Neural crest cell (in vitro differentiated cells): ENCODE measurements at regions not wholly inside any gene's neighbourhood (a gene's known extent, or its start where the extent isn't known, plus 50 kb on each side); places are given as distances from the start of the nearest gene placed in this dataset.

Experiments used
- DNase-seq: peaks from one replicate; pipeline ENCODE4 v3.0.0; 2021; ENCODE audit warnings: low read depth, mixed read lengths, low spot score
- H3K27ac Mint-ChIP-seq: one replicate; pipeline ENCODE4 v1.8.0; 2021; ENCODE audit warnings: mild to moderate bottlenecking, mixed read lengths; ENCODE audit not compliant: unreplicated experiment
- H3K27me3 Mint-ChIP-seq: 2 replicates; pipeline ENCODE4 v1.8.0; 2021; ENCODE audit warnings: low read depth, mild to moderate bottlenecking, mixed read lengths
- H3K36me3 Mint-ChIP-seq: 2 replicates; pipeline ENCODE4 v1.8.0; 2021; ENCODE audit warnings: low read depth, mild to moderate bottlenecking, mixed read lengths
- H3K4me1 Mint-ChIP-seq: 2 replicates; pipeline ENCODE4 v1.8.0; 2021; ENCODE audit warnings: mixed read lengths
- H3K4me3 Mint-ChIP-seq: one replicate; pipeline ENCODE4 v1.8.0; 2021; ENCODE audit warnings: mild to moderate bottlenecking, mixed read lengths
- H3K9me3 Mint-ChIP-seq: 2 replicates; pipeline ENCODE4 v1.8.0; 2021; ENCODE audit warnings: mixed read lengths
- TF ChIP-seq, protein P1 (sequence below): fragments of 200-600 bp; sonication (generic); conservative IDR thresholded peaks from 2 replicates; pipeline ENCODE4 v1.5.0; 2021; ENCODE audit warnings: antibody characterized with exemption, mild to moderate bottlenecking

DNA sequence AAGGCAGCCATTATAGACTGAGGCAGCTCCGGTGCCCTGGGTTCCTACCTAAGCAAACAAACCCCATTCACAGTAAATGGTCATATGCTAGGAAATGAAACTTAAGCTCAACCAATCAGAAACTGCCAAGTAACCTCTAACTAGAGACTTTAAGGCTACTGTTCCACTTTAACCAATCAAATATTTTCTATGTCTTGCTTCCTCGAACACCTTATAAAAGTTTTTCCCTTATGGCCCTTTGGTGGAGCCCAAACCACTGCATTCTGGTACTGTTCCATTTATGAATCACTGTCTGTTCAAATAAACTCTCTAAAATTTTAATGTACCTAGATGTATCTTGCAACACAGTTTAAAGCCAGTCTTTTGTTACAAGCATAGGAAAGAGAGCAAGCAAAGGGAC is 361.1 kb downstream of the HGF start:
- H3K4me1 Mint-ChIP-seq = no peaks in the 10 kb centered on the region
- TF ChIP-seq, protein P1, sequence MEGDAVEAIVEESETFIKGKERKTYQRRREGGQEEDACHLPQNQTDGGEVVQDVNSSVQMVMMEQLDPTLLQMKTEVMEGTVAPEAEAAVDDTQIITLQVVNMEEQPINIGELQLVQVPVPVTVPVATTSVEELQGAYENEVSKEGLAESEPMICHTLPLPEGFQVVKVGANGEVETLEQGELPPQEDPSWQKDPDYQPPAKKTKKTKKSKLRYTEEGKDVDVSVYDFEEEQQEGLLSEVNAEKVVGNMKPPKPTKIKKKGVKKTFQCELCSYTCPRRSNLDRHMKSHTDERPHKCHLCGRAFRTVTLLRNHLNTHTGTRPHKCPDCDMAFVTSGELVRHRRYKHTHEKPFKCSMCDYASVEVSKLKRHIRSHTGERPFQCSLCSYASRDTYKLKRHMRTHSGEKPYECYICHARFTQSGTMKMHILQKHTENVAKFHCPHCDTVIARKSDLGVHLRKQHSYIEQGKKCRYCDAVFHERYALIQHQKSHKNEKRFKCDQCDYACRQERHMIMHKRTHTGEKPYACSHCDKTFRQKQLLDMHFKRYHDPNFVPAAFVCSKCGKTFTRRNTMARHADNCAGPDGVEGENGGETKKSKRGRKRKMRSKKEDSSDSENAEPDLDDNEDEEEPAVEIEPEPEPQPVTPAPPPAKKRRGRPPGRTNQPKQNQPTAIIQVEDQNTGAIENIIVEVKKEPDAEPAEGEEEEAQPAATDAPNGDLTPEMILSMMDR = no peak
- no peaks in the 10 kb centered on the region for H3K27me3 Mint-ChIP-seq
- peaks cover 13% of the 10 kb centered on the region for H3K9me3 Mint-ChIP-seq
- H3K27ac Mint-ChIP-seq = no peak overlapping the region
- H3K4me3 Mint-ChIP-seq = no peak overlapping the region
- DNase-seq = no peak
- no peaks in the 10 kb centered on the region for H3K36me3 Mint-ChIP-seq

DNA sequence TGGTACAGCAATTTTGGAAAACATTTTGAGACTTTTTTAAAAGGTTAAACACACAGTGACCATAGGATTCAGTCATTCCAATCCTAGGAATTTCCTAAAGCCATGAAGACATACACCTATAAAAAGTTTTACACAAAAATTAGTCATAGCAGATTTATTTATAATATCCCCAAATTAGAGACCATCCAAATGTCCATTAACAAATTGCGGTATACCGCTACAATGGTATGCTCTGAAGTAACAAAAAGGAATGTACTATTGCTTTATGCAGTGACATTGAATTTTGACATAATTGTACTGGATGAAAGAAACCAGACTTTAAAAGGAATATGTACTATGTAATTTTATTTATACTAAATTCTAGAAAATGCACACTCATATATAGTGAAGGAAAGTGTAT is 362.8 kb downstream of the HGF start:
- TF ChIP-seq, protein P1 = no peak
- DNase-seq = no peak
- no peak overlapping the region for H3K27ac Mint-ChIP-seq
- no peaks in the 10 kb centered on the region for H3K36me3 Mint-ChIP-seq
- H3K4me1 Mint-ChIP-seq = no peaks in the 10 kb centered on the region
- H3K9me3 Mint-ChIP-seq = peaks cover 13% of the 10 kb centered on the region
- H3K27me3 Mint-ChIP-seq = no peaks in the 10 kb centered on the region
- H3K4me3 Mint-ChIP-seq = no peak overlapping the region

GRCh38 chr7:81404669-81405068 is 365.2 kb downstream of the HGF start:
- Mint-ChIP-seq H3K27me3 (no peaks in the 10 kb centered on the region), H3K36me3 (no peaks in the 10 kb centered on the region), H3K4me1 (peaks cover 4% of the 10 kb centered on the region), H3K27ac (no peak overlapping the region), H3K4me3 (no peak overlapping the region), H3K9me3 (peaks cover 7% of the 10 kb centered on the region)
- TF ChIP-seq, protein P1 = no peak
- no peak for DNase-seq

DNA sequence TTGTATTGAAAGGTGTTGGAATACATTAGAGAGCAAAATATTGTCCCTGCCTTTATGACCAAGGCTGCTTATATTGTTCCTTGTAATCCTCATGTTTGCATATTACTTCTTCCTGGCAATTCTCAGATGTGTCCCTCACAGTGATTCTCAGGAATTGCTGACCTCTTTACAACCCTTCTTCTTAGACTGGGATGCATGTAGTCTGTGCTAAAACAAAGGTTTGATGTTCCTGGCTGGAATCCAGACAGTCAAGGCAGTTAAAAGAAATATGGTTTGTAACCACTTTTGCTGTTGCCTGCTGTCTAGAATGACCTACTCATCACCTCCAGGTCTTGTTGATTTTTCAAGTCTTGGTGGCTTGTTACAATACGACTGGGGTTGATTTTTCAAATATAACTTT is 367.6 kb downstream of the HGF start:
- TF ChIP-seq, protein P1 = no peak
- H3K27ac Mint-ChIP-seq = no peak overlapping the region
- no peaks in the 10 kb centered on the region for H3K36me3 Mint-ChIP-seq
- DNase-seq = no peak
- H3K4me1 Mint-ChIP-seq = peaks cover 4% of the 10 kb centered on the region
- H3K27me3 Mint-ChIP-seq = no peaks in the 10 kb centered on the region
- peaks cover 7% of the 10 kb centered on the region for H3K9me3 Mint-ChIP-seq
- H3K4me3 Mint-ChIP-seq = no peak overlapping the region

DNA sequence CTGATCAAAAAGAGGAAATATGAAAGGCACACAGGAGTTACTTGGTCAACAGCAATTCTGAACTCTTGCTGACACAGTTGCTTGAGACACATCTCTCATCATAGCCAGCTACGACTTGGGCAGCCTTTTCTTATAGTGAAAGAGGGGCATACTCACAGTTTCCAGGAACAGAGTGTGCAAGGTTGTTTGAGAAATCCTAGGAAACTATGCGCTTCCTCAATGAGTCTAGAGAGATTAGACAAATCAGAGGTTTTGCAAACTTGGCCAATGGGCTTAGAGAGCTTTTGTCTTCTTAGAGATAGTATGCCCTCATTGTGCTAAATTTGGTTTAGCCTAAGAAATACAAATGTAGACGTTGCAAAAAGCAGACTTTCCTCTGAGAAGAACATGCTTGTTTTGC is 370.4 kb downstream of the HGF start:
- no peak for DNase-seq
- TF ChIP-seq, protein P1 = no peak
- Mint-ChIP-seq H3K36me3 (no peaks in the 10 kb centered on the region), H3K4me3 (no peak overlapping the region), H3K27me3 (no peaks in the 10 kb centered on the region), H3K4me1 (peaks cover 4% of the 10 kb centered on the region), H3K9me3 (no peaks in the 10 kb centered on the region), H3K27ac (no peak overlapping the region)

GRCh38 chr7:81394029-81394428 is 375.8 kb downstream of the HGF start:
- TF ChIP-seq, protein P1 = no peak
- H3K27ac Mint-ChIP-seq = no peak overlapping the region
- H3K27me3 Mint-ChIP-seq = no peaks in the 10 kb centered on the region
- no peaks in the 10 kb centered on the region for H3K4me1 Mint-ChIP-seq
- no peak overlapping the region for H3K4me3 Mint-ChIP-seq
- DNase-seq = no peak
- H3K9me3 Mint-ChIP-seq = peaks cover 2% of the 10 kb centered on the region
- H3K36me3 Mint-ChIP-seq = no peaks in the 10 kb centered on the region
